Panc1 (cell line): ENCODE measurements at regions not wholly inside any gene's neighbourhood (a gene's known extent, or its start where the extent isn't known, plus 50 kb on each side); places are given as distances from the start of the nearest gene placed in this dataset.

Experiments used
- ATAC-seq: fragments of 200-7000 bp; cut with Tn5 transposase; 2 replicates; pipeline ENCODE4 v1.9.1; 2020; ENCODE audit warnings: mild to moderate bottlenecking, moderate library complexity
- BruUV-seq: library from RNA; stranded (reverse); fragments of 400-500 nt; replicated peaks from 2 replicates; lab custom pipeline; 2021; lab: Mats Ljungman, UMichigan
- CTCF ChIA-PET: fragments of 300-600 bp; sonication (Branson Sonifier 250); formaldehyde crosslinking; loops from one replicate; lab custom pipeline; 2022; ENCODE audit warnings: antibody characterized with exemption; lab: Charles Lee
- POLR2A ChIA-PET: fragments of 300-600 bp; sonication (Branson Sonifier 250); formaldehyde crosslinking; loops from one replicate; lab custom pipeline; 2022; ENCODE audit warnings: antibody characterized with exemption; lab: Charles Lee
- DNase-seq: peaks from one replicate; pipeline ENCODE4 v3.0.0-alpha.2; 2010; ENCODE audit warnings: low read depth, low spot score
- H3K27ac ChIP-seq: 2 replicates; pipeline ENCODE4 v1.5.1; 2011; ENCODE audit warnings: mild to moderate bottlenecking, low read length, inconsistent platforms
- H3K27me3 ChIP-seq: fragments of 200-500 bp; sonication (Bioruptor generic); 2 replicates; pipeline ENCODE4 v1.6.0; 2014; ENCODE audit warnings: low read length, inconsistent platforms; ENCODE audit not compliant: control insufficient read depth, insufficient read depth
- H3K36me3 ChIP-seq: fragments of 200-500 bp; sonication (Bioruptor generic); 2 replicates; pipeline ENCODE4 v1.5.1; 2014; ENCODE audit warnings: inconsistent platforms, mild to moderate bottlenecking, low read length, moderate library complexity; ENCODE audit not compliant: control insufficient read depth, insufficient read depth
- H3K4me1 ChIP-seq: 2 replicates; pipeline ENCODE4 v1.5.1; 2011; ENCODE audit warnings: inconsistent platforms, mild to moderate bottlenecking, low read length, moderate library complexity; ENCODE audit not compliant: control insufficient read depth, insufficient read depth
- H3K4me3 ChIP-seq, 2 experiments: 2 replicates each; pipeline ENCODE4 v1.5.1; 2011 to 2012; ENCODE audit warnings: low read depth in 2 of 2, low read length in 2 of 2, mild to moderate bottlenecking in 2 of 2, inconsistent platforms in 1 of 2, moderate library complexity in 1 of 2
- H3K9me3 ChIP-seq: fragments of 200-500 bp; sonication (Bioruptor generic); 2 replicates; pipeline ENCODE4 v1.5.1; 2014; ENCODE audit warnings: low read depth, mild to moderate bottlenecking, inconsistent platforms, low read length, moderate library complexity; ENCODE audit not compliant: control insufficient read depth, insufficient read depth
- POLR2AphosphoS5 ChIP-seq: IDR thresholded peaks from 2 replicates; pipeline ENCODE4 v1.6.1; 2012; ENCODE audit warnings: mild to moderate bottlenecking, low read depth, low read length, moderate library complexity
- SIN3A ChIP-seq: IDR thresholded peaks from 2 replicates; pipeline ENCODE4 v1.6.1; 2012; ENCODE audit warnings: low read depth, mild to moderate bottlenecking, low read length, moderate library complexity, borderline replicate concordance; ENCODE audit not compliant: insufficient read depth
- TCF7L2 ChIP-seq: IDR thresholded peaks from 2 replicates; pipeline ENCODE4 v1.6.1; 2011; ENCODE audit warnings: mild to moderate bottlenecking, low read depth, low read length, inconsistent platforms
- in situ Hi-C: cut with HindIII; loops from 2 replicates; pipeline ENCODE4 v1.10.0; 2016; ENCODE audit warnings: low sequenced_read_pairs, low pct_unique_long_range_greater_than_20kb
- intact Hi-C: fragments of 100-400 bp; cut with micrococcal nuclease; formaldehyde crosslinking; loops from one replicate; pipeline ENCODE4 v1.10.0; 2022; ENCODE audit not compliant: unreplicated experiment
- TF ChIP-seq, protein P1 (sequence below), 2 experiments: IDR thresholded peaks; 2 replicates each; pipeline ENCODE4 v1.6.1; 2011 to 2012; ENCODE audit warnings: low read depth in 2 of 2, control low read depth in 1 of 2, low read length in 1 of 2, mild to moderate bottlenecking in 1 of 2, moderate library complexity in 1 of 2; ENCODE audit not compliant: insufficient read depth in 1 of 2
- TF ChIP-seq, protein P2 (sequence below): fragments of 450-650 bp; IDR thresholded peaks from 2 replicates; pipeline ENCODE4 v1.5.1; 2017; ENCODE audit warnings: mild to moderate bottlenecking

GRCh38 chr10:59077855-59078254, 98.6 kb upstream of the PHYHIPL start:
- no peak for TF ChIP-seq TCF7L2
- no peak for TF ChIP-seq SIN3A
- TF ChIP-seq, protein P1, sequence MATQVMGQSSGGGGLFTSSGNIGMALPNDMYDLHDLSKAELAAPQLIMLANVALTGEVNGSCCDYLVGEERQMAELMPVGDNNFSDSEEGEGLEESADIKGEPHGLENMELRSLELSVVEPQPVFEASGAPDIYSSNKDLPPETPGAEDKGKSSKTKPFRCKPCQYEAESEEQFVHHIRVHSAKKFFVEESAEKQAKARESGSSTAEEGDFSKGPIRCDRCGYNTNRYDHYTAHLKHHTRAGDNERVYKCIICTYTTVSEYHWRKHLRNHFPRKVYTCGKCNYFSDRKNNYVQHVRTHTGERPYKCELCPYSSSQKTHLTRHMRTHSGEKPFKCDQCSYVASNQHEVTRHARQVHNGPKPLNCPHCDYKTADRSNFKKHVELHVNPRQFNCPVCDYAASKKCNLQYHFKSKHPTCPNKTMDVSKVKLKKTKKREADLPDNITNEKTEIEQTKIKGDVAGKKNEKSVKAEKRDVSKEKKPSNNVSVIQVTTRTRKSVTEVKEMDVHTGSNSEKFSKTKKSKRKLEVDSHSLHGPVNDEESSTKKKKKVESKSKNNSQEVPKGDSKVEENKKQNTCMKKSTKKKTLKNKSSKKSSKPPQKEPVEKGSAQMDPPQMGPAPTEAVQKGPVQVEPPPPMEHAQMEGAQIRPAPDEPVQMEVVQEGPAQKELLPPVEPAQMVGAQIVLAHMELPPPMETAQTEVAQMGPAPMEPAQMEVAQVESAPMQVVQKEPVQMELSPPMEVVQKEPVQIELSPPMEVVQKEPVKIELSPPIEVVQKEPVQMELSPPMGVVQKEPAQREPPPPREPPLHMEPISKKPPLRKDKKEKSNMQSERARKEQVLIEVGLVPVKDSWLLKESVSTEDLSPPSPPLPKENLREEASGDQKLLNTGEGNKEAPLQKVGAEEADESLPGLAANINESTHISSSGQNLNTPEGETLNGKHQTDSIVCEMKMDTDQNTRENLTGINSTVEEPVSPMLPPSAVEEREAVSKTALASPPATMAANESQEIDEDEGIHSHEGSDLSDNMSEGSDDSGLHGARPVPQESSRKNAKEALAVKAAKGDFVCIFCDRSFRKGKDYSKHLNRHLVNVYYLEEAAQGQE (IDR thresholded peaks at IDR 0.05; ENCODE audit: insufficient read depth in 1 of 2, low read depth in 2 of 2, low read length in 1 of 2) = no peak
- TF ChIP-seq, protein P2, sequence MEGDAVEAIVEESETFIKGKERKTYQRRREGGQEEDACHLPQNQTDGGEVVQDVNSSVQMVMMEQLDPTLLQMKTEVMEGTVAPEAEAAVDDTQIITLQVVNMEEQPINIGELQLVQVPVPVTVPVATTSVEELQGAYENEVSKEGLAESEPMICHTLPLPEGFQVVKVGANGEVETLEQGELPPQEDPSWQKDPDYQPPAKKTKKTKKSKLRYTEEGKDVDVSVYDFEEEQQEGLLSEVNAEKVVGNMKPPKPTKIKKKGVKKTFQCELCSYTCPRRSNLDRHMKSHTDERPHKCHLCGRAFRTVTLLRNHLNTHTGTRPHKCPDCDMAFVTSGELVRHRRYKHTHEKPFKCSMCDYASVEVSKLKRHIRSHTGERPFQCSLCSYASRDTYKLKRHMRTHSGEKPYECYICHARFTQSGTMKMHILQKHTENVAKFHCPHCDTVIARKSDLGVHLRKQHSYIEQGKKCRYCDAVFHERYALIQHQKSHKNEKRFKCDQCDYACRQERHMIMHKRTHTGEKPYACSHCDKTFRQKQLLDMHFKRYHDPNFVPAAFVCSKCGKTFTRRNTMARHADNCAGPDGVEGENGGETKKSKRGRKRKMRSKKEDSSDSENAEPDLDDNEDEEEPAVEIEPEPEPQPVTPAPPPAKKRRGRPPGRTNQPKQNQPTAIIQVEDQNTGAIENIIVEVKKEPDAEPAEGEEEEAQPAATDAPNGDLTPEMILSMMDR = no peak
- TF ChIP-seq POLR2AphosphoS5 = no peak
- intact Hi-C loops (no loop called here), in situ Hi-C loops (no loop called here)
- Histone ChIP-seq H3K9me3 (no peaks in the 10 kb centered on the region; the same call in 1 of the 2 replicates), H3K4me3 (no peak overlapping the region), H3K36me3 (no peaks in the 10 kb centered on the region), H3K27me3 (no peaks in the 10 kb centered on the region), H3K27ac (no peak overlapping the region), H3K4me1 (no peaks in the 10 kb centered on the region)
- DNase-seq (no peak), ATAC-seq (no peak)
- ChIA-PET CTCF (no interaction called here), POLR2A (interaction anchor here (0.5 kb wide), 1 partner anchor 534 kb away, joined by 3 read pairs; no protein-coding TSS in a partner anchor)
- no TSS peak for BruUV-seq

DNA sequence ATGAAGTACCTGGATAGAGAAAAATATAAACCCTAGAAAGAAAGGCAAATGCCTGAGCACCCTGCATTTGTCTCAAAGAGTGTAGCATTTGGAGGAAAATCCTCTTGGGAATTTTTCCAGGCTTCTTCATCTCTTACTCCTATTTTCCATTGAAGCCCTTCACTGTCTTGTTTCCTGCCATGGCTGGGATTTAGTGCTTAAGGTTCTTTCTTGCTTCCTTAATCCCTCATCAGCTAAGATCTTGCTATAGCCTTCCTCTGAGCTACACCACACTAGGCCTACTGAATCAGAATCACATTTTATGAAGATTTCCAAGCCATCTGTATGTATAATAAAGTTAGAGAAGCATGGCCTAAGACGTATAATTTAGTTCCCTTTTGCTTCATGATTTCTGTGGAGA, 97.5 kb upstream of the PHYHIPL start:
- ChIA-PET CTCF (no interaction called here), POLR2A (no interaction called here)
- in situ Hi-C loops (no loop called here), intact Hi-C loops (no loop called here)
- Histone ChIP-seq H3K4me3 (no peak overlapping the region), H3K27me3 (no peaks in the 10 kb centered on the region), H3K9me3 (no peaks in the 10 kb centered on the region; the same call in 1 of the 2 replicates), H3K36me3 (no peaks in the 10 kb centered on the region), H3K27ac (no peak overlapping the region), H3K4me1 (no peaks in the 10 kb centered on the region)
- TF ChIP-seq, protein P1 (IDR thresholded peaks at IDR 0.05; ENCODE audit: insufficient read depth in 1 of 2, low read depth in 2 of 2, low read length in 1 of 2) = no peak
- TF ChIP-seq SIN3A (no peak), POLR2AphosphoS5 (no peak)
- no TSS peak for BruUV-seq
- DNase-seq (no peak), ATAC-seq (no peak)
